Smooth muscle cell (in vitro differentiated cells): ENCODE measurements at regions not wholly inside any gene's neighbourhood (a gene's known extent, or its start where the extent isn't known, plus 50 kb on each side); places are given as distances from the start of the nearest gene placed in this dataset.

Experiments
- DNase-seq: peaks from one replicate; lab custom pipeline; 2025; ENCODE audit not compliant: unreplicated experiment; lab: John Stamatoyannopoulos, UW
- H2AFZ ChIP-seq: fragments of 200-600 bp; sonication (generic); 2 replicates; pipeline ENCODE4 v1.6.0; 2016; ENCODE audit warnings: antibody characterized with exemption, low read depth, mild to moderate bottlenecking
- H3F3A ChIP-seq: fragments of 200-600 bp; sonication (generic); 2 replicates; pipeline ENCODE4 v1.6.0; 2017; ENCODE audit warnings: antibody characterized with exemption, low read depth
- H3K27ac ChIP-seq: fragments of 200-600 bp; sonication (generic); 2 replicates; pipeline ENCODE4 v1.5.1; 2016; ENCODE audit warnings: low read depth, mild to moderate bottlenecking
- H3K27me3 ChIP-seq: fragments of 200-600 bp; sonication (generic); 2 replicates; pipeline ENCODE4 v1.6.1; 2016; ENCODE audit warnings: low read depth, mild to moderate bottlenecking
- H3K36me3 ChIP-seq: fragments of 200-600 bp; sonication (generic); 2 replicates; pipeline ENCODE4 v1.5.1; 2016; ENCODE audit warnings: low read depth
- H3K4me1 ChIP-seq: fragments of 200-600 bp; sonication (generic); 2 replicates; pipeline ENCODE4 v1.5.1; 2016; ENCODE audit warnings: low read depth
- H3K4me2 ChIP-seq: fragments of 200-600 bp; sonication (generic); 2 replicates; pipeline ENCODE4 v1.6.0; 2016; ENCODE audit warnings: mild to moderate bottlenecking
- H3K4me3 ChIP-seq: fragments of 200-600 bp; sonication (generic); 2 replicates; pipeline ENCODE4 v1.5.1; 2016; ENCODE audit warnings: mild to moderate bottlenecking
- H3K79me2 ChIP-seq: fragments of 200-600 bp; sonication (generic); 2 replicates; pipeline ENCODE4 v1.6.0; 2016; ENCODE audit warnings: low read depth, mild to moderate bottlenecking
- H3K9ac ChIP-seq: fragments of 200-600 bp; sonication (generic); 2 replicates; pipeline ENCODE4 v1.6.0; 2016; ENCODE audit warnings: low read depth
- H3K9me3 ChIP-seq: fragments of 200-600 bp; sonication (generic); replicated peaks from 2 replicates; pipeline ENCODE4 v1.5.1; 2016; ENCODE audit warnings: low read depth
- H4K20me1 ChIP-seq: fragments of 200-600 bp; sonication (generic); 2 replicates; pipeline ENCODE4 v1.6.0; 2016; ENCODE audit warnings: low read depth
- CTCF ChIP-seq: fragments of 200-600 bp; sonication (generic); IDR thresholded peaks from 2 replicates; pipeline ENCODE4 v1.5.1; 2017; ENCODE audit warnings: borderline replicate concordance, mild to moderate bottlenecking, antibody characterized with exemption; ENCODE audit not compliant: insufficient read depth, poor library complexity, severe bottlenecking
- WGBS: methylation state at CpG from one replicate; pipeline ENCODE4 v1.1.7; 2016; ENCODE audit warnings: low lambda C conversion rate; 5-methylcytosine and 5-hydroxymethylcytosine counted together

- Histone ChIP-seq H3K79me2 (no peaks in the 10 kb centered on the region), H3K36me3 (no peaks in the 10 kb centered on the region), H3K9ac (no peak overlapping the region), H3K9me3 (no peaks in the 10 kb centered on the region), H2AFZ (no peak overlapping the region), H4K20me1 (no peaks in the 10 kb centered on the region), H3F3A (no peaks in the 10 kb centered on the region), H3K4me2 (peak overlapping the region; percentile 55), H3K4me3 (no peak overlapping the region), H3K27me3 (no peaks in the 10 kb centered on the region), H3K27ac (no peak overlapping the region), H3K4me1 (no peaks in the 10 kb centered on the region)
- no peak for TF ChIP-seq CTCF
- 28% methylated on average over 6 of the region's 6 CpGs for WGBS
- no peak for DNase-seq
These were observed 467.5 kb upstream of the CT83 start for GRCh38 chrX:116930311-116930710.

GRCh38 chrX:116897526-116897925 is 434.8 kb upstream of the CT83 start:
- TF ChIP-seq CTCF = no peak
- no peak for DNase-seq
- H3K27ac ChIP-seq = no peak overlapping the region
- no peak overlapping the region for H3K9ac ChIP-seq
- H3K27me3 ChIP-seq = no peaks in the 10 kb centered on the region
- no peak overlapping the region for H3K4me3 ChIP-seq
- no peaks in the 10 kb centered on the region for H3K4me1 ChIP-seq
- H3F3A ChIP-seq = no peaks in the 10 kb centered on the region
- H4K20me1 ChIP-seq = no peaks in the 10 kb centered on the region
- no peak overlapping the region for H3K4me2 ChIP-seq
- no peaks in the 10 kb centered on the region for H3K36me3 ChIP-seq
- no peaks in the 10 kb centered on the region for H3K79me2 ChIP-seq
- peaks cover 3% of the 10 kb centered on the region for H3K9me3 ChIP-seq
- H2AFZ ChIP-seq = no peak overlapping the region

GRCh38 chrX:116881961-116882360 is 419.2 kb upstream of the CT83 start:
- no peak for DNase-seq
- Histone ChIP-seq H3F3A (no peaks in the 10 kb centered on the region), H3K36me3 (no peaks in the 10 kb centered on the region), H3K79me2 (no peaks in the 10 kb centered on the region), H3K4me1 (no peaks in the 10 kb centered on the region), H3K9ac (no peak overlapping the region), H3K27ac (no peak overlapping the region), H3K9me3 (no peaks in the 10 kb centered on the region), H4K20me1 (no peaks in the 10 kb centered on the region), H3K27me3 (no peaks in the 10 kb centered on the region), H3K4me2 (no peak overlapping the region), H2AFZ (no peak overlapping the region), H3K4me3 (no peak overlapping the region)
- 85% methylated on average over 1 of the region's 1 CpG for WGBS
- TF ChIP-seq CTCF = no peak

GRCh38 chrX:116873671-116874070 is 410.9 kb upstream of the CT83 start:
- H3F3A ChIP-seq = no peaks in the 10 kb centered on the region
- DNase-seq = no peak
- H3K4me2 ChIP-seq = peak overlapping the region; percentile 36
- no peak for TF ChIP-seq CTCF
- H3K4me3 ChIP-seq = no peak overlapping the region
- no peaks in the 10 kb centered on the region for H3K79me2 ChIP-seq
- H2AFZ ChIP-seq = peak overlapping the region; percentile 36
- H3K36me3 ChIP-seq = no peaks in the 10 kb centered on the region
- no peaks in the 10 kb centered on the region for H4K20me1 ChIP-seq
- WGBS = 57% methylated on average over 3 of the region's 3 CpGs
- no peaks in the 10 kb centered on the region for H3K9me3 ChIP-seq
- H3K27me3 ChIP-seq = no peaks in the 10 kb centered on the region
- peak overlapping the region; percentile 22 for H3K9ac ChIP-seq
- no peaks in the 10 kb centered on the region for H3K4me1 ChIP-seq
- H3K27ac ChIP-seq = peak overlapping the region; percentile 54
